Aorta (tissue), 5 donors: ENCODE measurements at regions not wholly inside any gene's neighbourhood (a gene's known extent, or its start where the extent isn't known, plus 50 kb on each side); places are given as distances from the start of the nearest gene placed in this dataset.
"Not testable (repeated sequence)": the region's sequence is repeated elsewhere in the genome, so short reads cannot be mapped to it uniquely, and the experiment has no call there.

Experiments
- ATAC-seq: fragments of 200-7000 bp; cut with Tn5 transposase; one replicate; pipeline ENCODE4 v1.9.1; 2022; ENCODE audit warnings: moderate library complexity; ENCODE audit not compliant: low FRiP score
- DNase-seq, 2 donors: peaks; one replicate each; pipeline ENCODE4 v3.0.0-alpha.2; 2020
- H3K27ac ChIP-seq, 2 donors: one replicate each; pipeline ENCODE4 v1.5.1; 2013; ENCODE audit warnings: low read length in 2 of 2, mild to moderate bottlenecking in 2 of 2, moderate library complexity in 2 of 2, control low read depth in 1 of 2, inconsistent platforms in 1 of 2, low read depth in 1 of 2
- H3K27me3 ChIP-seq, 2 donors: one replicate each; pipeline ENCODE4 v1.6.1; 2013; ENCODE audit warnings: control low read depth in 1 of 2, low read length in 1 of 2, mild to moderate bottlenecking in 1 of 2, moderate library complexity in 1 of 2; ENCODE audit not compliant: insufficient read depth in 2 of 2, control insufficient read depth in 1 of 2
- H3K36me3 ChIP-seq, 2 donors: one replicate each; pipeline ENCODE4 v1.6.1; 2013; ENCODE audit warnings: control low read depth in 1 of 2, low read length in 1 of 2, mild to moderate bottlenecking in 1 of 2; ENCODE audit not compliant: insufficient read depth in 2 of 2, control insufficient read depth in 1 of 2
- H3K4me1 ChIP-seq, 2 donors: one replicate each; pipeline ENCODE4 v1.6.1; 2013; ENCODE audit warnings: low read length in 2 of 2, control low read depth in 1 of 2, mild to moderate bottlenecking in 1 of 2, moderate library complexity in 1 of 2; ENCODE audit not compliant: insufficient read depth in 2 of 2, control insufficient read depth in 1 of 2
- H3K4me3 ChIP-seq, 2 donors: one replicate each; pipeline ENCODE4 v1.5.1; 2013; ENCODE audit warnings: low read length in 2 of 2, control low read depth in 1 of 2, mild to moderate bottlenecking in 1 of 2
- H3K9me3 ChIP-seq: one replicate; pipeline ENCODE4 v1.6.1; 2013; ENCODE audit warnings: mild to moderate bottlenecking, low read length; ENCODE audit not compliant: control insufficient read depth
- WGBS, 2 donors: extraction: QIAGEN DNeasy Blood & Tissue Kit; methylation state at CpG; one replicate each; pipeline ENCODE4 v1.1.7; 2013; 5-methylcytosine and 5-hydroxymethylcytosine counted together
- intact Hi-C, 2 donors: fragments of 100-400 bp; cut with DNase I; formaldehyde crosslinking; loops; one replicate each; pipeline versions ENCODE4 v1.14.2 to v1.15.0; 2022
- donor health status: healthy with polysubstance abuse.
- donor health status: Bipolar disorder and iron deficiency.
- donor health status: DM: no; HTN: no; CAD: no.
- donor health status: DM: no; HTN: no; CAD: no.
- donor health status: DM: yes; HTN: yes; CAD: no.

- ATAC-seq, DNase-seq, H3K9me3 ChIP-seq, H3K36me3 ChIP-seq, intact Hi-C loops, H3K27ac ChIP-seq, H3K4me1 ChIP-seq, H3K27me3 ChIP-seq, H3K4me3 ChIP-seq: not testable (repeated sequence)
- WGBS, 2 donors = 97 to 98% methylated on average over 21 to 28 of the region's 28 CpGs
Observed at GRCh38 chr4:189236321-189236720, 704.4 kb upstream of the FRG1 start.

GRCh38 chr4:189237340-189237739 is 703.3 kb upstream of the FRG1 start:
- Histone ChIP-seq H3K27me3 (no peaks in the 10 kb centered on the region), H3K27ac (no peak overlapping the region), H3K36me3 (no peaks in the 10 kb centered on the region), H3K4me3 (no peak overlapping the region), H3K9me3 (no peaks in the 10 kb centered on the region), H3K4me1 (no peaks in the 10 kb centered on the region)
- ATAC-seq = no peak
- WGBS, 2 donors = 89 to 94% methylated on average over 13 of the region's 13 CpGs
- intact Hi-C loops = no loop called here
- no peak for DNase-seq

- intact Hi-C loops = no loop called here
- H3K4me1 ChIP-seq = no peaks in the 10 kb centered on the region
- no peaks in the 10 kb centered on the region for H3K36me3 ChIP-seq
- ATAC-seq = no peak
- no peak overlapping the region for H3K27ac ChIP-seq
- 77 to 78% methylated on average over 2 of the region's 2 CpGs for WGBS, 2 donors
- no peaks in the 10 kb centered on the region for H3K9me3 ChIP-seq
- no peak overlapping the region for H3K4me3 ChIP-seq
- DNase-seq = no peak
- H3K27me3 ChIP-seq = no peaks in the 10 kb centered on the region
Observed at GRCh38 chr4:189255636-189256035, 685.0 kb upstream of the FRG1 start.

GRCh38 chr4:189261475-189261874 is 679.2 kb upstream of the FRG1 start:
- whole genome bisulfite sequencing, 2 donors = 81 to 90% methylated on average over 1 of the region's 1 CpG
- H3K9me3 ChIP-seq = no peaks in the 10 kb centered on the region
- intact Hi-C loops = no loop called here

GRCh38 chr4:189265515-189265914 is 675.2 kb upstream of the FRG1 start:
- Histone ChIP-seq H3K4me1 (no peaks in the 10 kb centered on the region), H3K9me3 (no peaks in the 10 kb centered on the region), H3K27ac (no peak overlapping the region), H3K27me3 (no peaks in the 10 kb centered on the region), H3K4me3 (no peak overlapping the region), H3K36me3 (no peaks in the 10 kb centered on the region)
- DNase-seq (no peak), ATAC-seq (no peak)
- WGBS, 2 donors = 89 to 94% methylated on average over 7 of the region's 7 CpGs
- intact Hi-C loops = no loop called here

More at GRCh38 chr4:189261475-189261874, 679.2 kb upstream of the FRG1 start:
- DNase-seq = no peak
- no peak for ATAC-seq
- H3K4me3 ChIP-seq = no peak overlapping the region
- no peak overlapping the region for H3K27ac ChIP-seq
- H3K4me1 ChIP-seq = no peaks in the 10 kb centered on the region
- no peaks in the 10 kb centered on the region for H3K27me3 ChIP-seq
- H3K36me3 ChIP-seq = no peaks in the 10 kb centered on the region

- intact Hi-C loops = no loop called here
- 84 to 88% methylated on average over 3 of the region's 3 CpGs for WGBS, 2 donors
- Histone ChIP-seq H3K4me1 (no peaks in the 10 kb centered on the region), H3K36me3 (no peaks in the 10 kb centered on the region), H3K4me3 (no peak overlapping the region), H3K9me3 (no peaks in the 10 kb centered on the region), H3K27me3 (no peaks in the 10 kb centered on the region), H3K27ac (no peak overlapping the region)
- DNase-seq = no peak
- ATAC-seq = no peak
Observed at GRCh38 chr4:189267312-189267965, 673.2 kb upstream of the FRG1 start.

GRCh38 chr4:189278597-189279165 is 662.0 kb upstream of the FRG1 start:
- intact Hi-C loops = no loop called here
- H3K36me3 ChIP-seq = no peaks in the 10 kb centered on the region
- 24 to 27% methylated on average over 3 of the region's 3 CpGs for WGBS, 2 donors

GRCh38 chr4:189279188-189279587 is 661.5 kb upstream of the FRG1 start:
- Histone ChIP-seq H3K4me1 (no peaks in the 10 kb centered on the region), H3K9me3 (peaks cover 1% of the 10 kb centered on the region), H3K27me3 (no peaks in the 10 kb centered on the region), H3K36me3 (no peaks in the 10 kb centered on the region), H3K4me3 (no peak overlapping the region), H3K27ac (no peak overlapping the region)
- ATAC-seq = no peak
- WGBS, 2 donors = 30 to 32% methylated on average over 11 of the region's 11 CpGs
- intact Hi-C loops = no loop called here
- no peak for DNase-seq

More at GRCh38 chr4:189278597-189279165, 662.0 kb upstream of the FRG1 start:
- ATAC-seq (no peak), DNase-seq (no peak)
- H3K27ac ChIP-seq = no peak overlapping the region
- H3K4me1 ChIP-seq = no peaks in the 10 kb centered on the region
- no peak overlapping the region for H3K4me3 ChIP-seq
- peaks cover 1% of the 10 kb centered on the region for H3K9me3 ChIP-seq
- no peaks in the 10 kb centered on the region for H3K27me3 ChIP-seq

- Histone ChIP-seq H3K27ac (no peak overlapping the region), H3K27me3 (no peaks in the 10 kb centered on the region), H3K36me3 (no peaks in the 10 kb centered on the region), H3K4me1 (no peaks in the 10 kb centered on the region), H3K4me3 (no peak overlapping the region), H3K9me3 (no peaks in the 10 kb centered on the region)
- WGBS, 2 donors = 72 to 84% methylated on average over 8 of the region's 8 CpGs
- intact Hi-C loops = no loop called here
- ATAC-seq (no peak), DNase-seq (no peak)
Observed at GRCh38 chr4:189285377-189285776, 655.3 kb upstream of the FRG1 start.
